ENCODE measurements at regions not wholly inside any gene's neighbourhood (a gene's known extent, or its start where the extent isn't known, plus 50 kb on each side); places are given as distances from the start of the nearest gene placed in this dataset.

GRCh38 chr5:68547622-68548021, 332.1 kb downstream of the PIK3R1 start:
- DNase-seq = no peak
- H3K36me3 ChIP-seq (ENCODE audit: control insufficient read depth, insufficient read depth, low read length) = no peaks in the 10 kb centered on the region
- no peaks in the 10 kb centered on the region for H3K27me3 Mint-ChIP-seq (ENCODE audit: insufficient read depth)
- no peak overlapping the region for H3K4me3 Mint-ChIP-seq
- H3K9ac ChIP-seq (ENCODE audit: extremely low read depth, low read length, poor library complexity, severe bottlenecking) = no peak overlapping the region
- no peak overlapping the region for H3K27ac Mint-ChIP-seq
- no peaks in the 10 kb centered on the region for H3K4me1 Mint-ChIP-seq
- no peaks in the 10 kb centered on the region for H3K9me3 ChIP-seq (ENCODE audit: control insufficient read depth, low read length)
- H3K36me3 Mint-ChIP-seq (ENCODE audit: low read depth) = no peaks in the 10 kb centered on the region
- H3K27me3 ChIP-seq (ENCODE audit: control insufficient read depth, insufficient read depth, low read length, poor library complexity, severe bottlenecking) = no peaks in the 10 kb centered on the region
- no peak overlapping the region for H3K27ac ChIP-seq (ENCODE audit: low read depth, low read length)
- H3K4me3 ChIP-seq (ENCODE audit: low read length) = no peak overlapping the region
- no peak for TF ChIP-seq CTCF (conservative IDR thresholded peaks at IDR 0.05)
- H3K9me3 Mint-ChIP-seq = no peaks in the 10 kb centered on the region
- H3K4me1 ChIP-seq (ENCODE audit: control insufficient read depth, insufficient read depth, low read length) = no peaks in the 10 kb centered on the region

DNA sequence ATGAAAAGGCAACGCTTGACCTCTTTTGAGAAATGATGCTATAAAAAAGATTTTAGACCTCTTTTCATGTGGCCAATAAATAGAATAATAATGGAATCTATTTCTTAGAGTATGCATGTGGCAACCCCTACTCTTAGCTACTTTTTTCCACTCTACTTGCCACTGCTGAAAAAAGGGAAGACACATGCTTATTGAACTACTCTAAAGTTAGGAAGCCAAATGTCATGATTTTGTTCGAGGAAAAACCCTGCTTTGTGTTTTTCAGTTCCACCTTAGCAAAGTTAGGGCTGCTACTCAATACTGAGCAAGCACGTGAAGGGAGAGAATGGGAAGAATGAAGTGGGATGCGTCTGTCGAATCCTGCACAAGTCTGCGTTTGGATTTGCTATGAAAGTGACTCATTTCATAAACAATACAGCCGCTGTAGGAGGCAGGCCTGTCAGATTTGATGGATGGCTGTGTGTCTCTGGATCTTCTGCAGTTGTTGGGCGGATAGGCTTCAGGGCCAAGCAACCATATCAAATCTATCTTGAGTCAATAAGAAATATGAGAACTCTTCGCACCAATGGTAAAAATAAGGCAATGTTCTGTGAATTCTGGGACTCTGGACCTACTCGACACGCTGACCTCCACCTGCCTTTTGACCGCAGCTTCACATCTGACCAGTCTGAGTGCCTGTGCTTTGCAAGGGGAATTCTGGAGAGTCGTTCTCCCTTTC, 333.6 kb downstream of the PIK3R1 start:
- H3K27ac ChIP-seq (ENCODE audit: low read depth, low read length) = no peak overlapping the region
- no peaks in the 10 kb centered on the region for H3K9me3 ChIP-seq (ENCODE audit: control insufficient read depth, low read length)
- H3K27me3 Mint-ChIP-seq (ENCODE audit: insufficient read depth) = no peaks in the 10 kb centered on the region
- H3K27ac Mint-ChIP-seq = no peak overlapping the region
- no peak for TF ChIP-seq CTCF (conservative IDR thresholded peaks at IDR 0.05)
- no peaks in the 10 kb centered on the region for H3K4me1 Mint-ChIP-seq
- WGBS, 2 experiments (ENCODE audit: insufficient coverage in 1 of 2, insufficient read length in 1 of 2) = 91% methylated on average over 8 to 13 of the region's 13 CpGs
- no peaks in the 10 kb centered on the region for H3K36me3 ChIP-seq (ENCODE audit: control insufficient read depth, insufficient read depth, low read length)
- no peak overlapping the region for H3K9ac ChIP-seq (ENCODE audit: extremely low read depth, low read length, poor library complexity, severe bottlenecking)
- no peaks in the 10 kb centered on the region for H3K4me1 ChIP-seq (ENCODE audit: control insufficient read depth, insufficient read depth, low read length)
- no peaks in the 10 kb centered on the region for H3K27me3 ChIP-seq (ENCODE audit: control insufficient read depth, insufficient read depth, low read length, poor library complexity, severe bottlenecking)
- no peak for DNase-seq
- H3K9me3 Mint-ChIP-seq = no peaks in the 10 kb centered on the region
- H3K4me3 Mint-ChIP-seq = no peak overlapping the region
- H3K36me3 Mint-ChIP-seq (ENCODE audit: low read depth) = no peaks in the 10 kb centered on the region
- H3K4me3 ChIP-seq (ENCODE audit: low read length) = no peak overlapping the region

DNA sequence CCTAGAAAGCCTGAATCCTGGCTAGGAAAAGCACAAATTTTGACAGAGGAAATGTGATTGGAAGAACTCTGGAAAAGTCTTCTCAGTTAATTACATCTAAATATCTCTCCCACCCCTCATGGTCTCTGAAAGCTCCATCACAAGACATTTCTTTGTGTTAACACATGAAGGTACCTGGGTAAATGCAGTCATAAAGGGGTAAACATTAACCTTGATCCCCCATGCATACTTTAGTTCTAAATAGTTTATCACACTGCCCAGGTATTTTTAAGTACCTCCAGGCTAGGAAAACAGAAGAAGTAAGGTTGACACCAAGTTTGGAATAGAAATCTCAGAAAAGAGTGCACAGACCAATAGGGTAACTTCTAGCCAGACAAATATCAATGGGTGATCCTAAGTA, 334.5 kb downstream of the PIK3R1 start:
- Histone ChIP-seq H3K36me3 (ENCODE audit: control insufficient read depth, insufficient read depth, low read length) (no peaks in the 10 kb centered on the region), H3K9ac (ENCODE audit: extremely low read depth, low read length, poor library complexity, severe bottlenecking) (no peak overlapping the region), H3K9me3 (ENCODE audit: control insufficient read depth, low read length) (no peaks in the 10 kb centered on the region), H3K4me3 (ENCODE audit: low read length) (no peak overlapping the region), H3K27ac (ENCODE audit: low read depth, low read length) (no peak overlapping the region), H3K4me1 (ENCODE audit: control insufficient read depth, insufficient read depth, low read length) (no peaks in the 10 kb centered on the region), H3K27me3 (ENCODE audit: control insufficient read depth, insufficient read depth, low read length, poor library complexity, severe bottlenecking) (no peaks in the 10 kb centered on the region)
- no peaks in the 10 kb centered on the region for H3K9me3 Mint-ChIP-seq
- no peaks in the 10 kb centered on the region for H3K36me3 Mint-ChIP-seq (ENCODE audit: low read depth)
- H3K27ac Mint-ChIP-seq = no peak overlapping the region
- H3K27me3 Mint-ChIP-seq (ENCODE audit: insufficient read depth) = no peaks in the 10 kb centered on the region
- H3K4me3 Mint-ChIP-seq = no peak overlapping the region
- TF ChIP-seq CTCF (conservative IDR thresholded peaks at IDR 0.05) = no peak
- H3K4me1 Mint-ChIP-seq = no peaks in the 10 kb centered on the region
- DNase-seq = no peak
